ENCODE measurements at regions not wholly inside any gene's neighbourhood (a gene's known extent, or its start where the extent isn't known, plus 50 kb on each side); places are given as distances from the start of the nearest gene placed in this dataset.

DNA sequence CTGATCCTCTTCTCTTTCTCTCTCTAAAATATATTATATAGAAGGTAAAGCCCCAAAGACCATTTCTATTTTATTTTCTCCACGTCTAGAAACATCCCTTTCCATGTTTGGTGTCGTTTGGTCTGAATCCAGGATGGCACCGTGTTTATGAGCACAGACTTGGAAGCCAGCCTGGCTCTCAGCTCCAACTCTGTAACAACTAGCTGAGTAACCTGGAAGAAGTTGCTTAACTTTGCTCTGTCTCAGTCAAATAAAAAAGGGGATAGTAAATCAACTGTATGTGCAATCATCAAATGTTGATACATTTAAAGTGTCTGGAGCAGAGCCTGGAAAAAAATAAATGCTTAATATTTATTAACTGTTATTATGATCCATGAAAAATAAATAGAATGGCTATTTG, 249.8 kb upstream of the MAF start:
- TF ChIP-seq, protein P1, sequence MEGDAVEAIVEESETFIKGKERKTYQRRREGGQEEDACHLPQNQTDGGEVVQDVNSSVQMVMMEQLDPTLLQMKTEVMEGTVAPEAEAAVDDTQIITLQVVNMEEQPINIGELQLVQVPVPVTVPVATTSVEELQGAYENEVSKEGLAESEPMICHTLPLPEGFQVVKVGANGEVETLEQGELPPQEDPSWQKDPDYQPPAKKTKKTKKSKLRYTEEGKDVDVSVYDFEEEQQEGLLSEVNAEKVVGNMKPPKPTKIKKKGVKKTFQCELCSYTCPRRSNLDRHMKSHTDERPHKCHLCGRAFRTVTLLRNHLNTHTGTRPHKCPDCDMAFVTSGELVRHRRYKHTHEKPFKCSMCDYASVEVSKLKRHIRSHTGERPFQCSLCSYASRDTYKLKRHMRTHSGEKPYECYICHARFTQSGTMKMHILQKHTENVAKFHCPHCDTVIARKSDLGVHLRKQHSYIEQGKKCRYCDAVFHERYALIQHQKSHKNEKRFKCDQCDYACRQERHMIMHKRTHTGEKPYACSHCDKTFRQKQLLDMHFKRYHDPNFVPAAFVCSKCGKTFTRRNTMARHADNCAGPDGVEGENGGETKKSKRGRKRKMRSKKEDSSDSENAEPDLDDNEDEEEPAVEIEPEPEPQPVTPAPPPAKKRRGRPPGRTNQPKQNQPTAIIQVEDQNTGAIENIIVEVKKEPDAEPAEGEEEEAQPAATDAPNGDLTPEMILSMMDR (conservative IDR thresholded peaks at IDR 0.05; ENCODE audit: low read depth, low read length) = no peak
- TF ChIP-seq EZH2 (IDR thresholded peaks at IDR 0.05; ENCODE audit: borderline replicate concordance, low read depth, low read length, poor library complexity, severe bottlenecking) = no peak
